Esophagus squamous epithelium (tissue), 4 donors: ENCODE measurements at regions not wholly inside any gene's neighbourhood (a gene's known extent, or its start where the extent isn't known, plus 50 kb on each side); places are given as distances from the start of the nearest gene placed in this dataset.
"Not testable (repeated sequence)": the region's sequence is repeated elsewhere in the genome, so short reads cannot be mapped to it uniquely, and the experiment has no call there.

Source experiments
- CTCF ChIP-seq, 6 experiments: fragments of 450-650 bp in 4 of 6; fragments of 200-600 bp in 2 of 6; sonication (generic) in 2 of 6; IDR thresholded peaks; one replicate each; pipeline ENCODE4 v1.5.1; 2016 to 2019; ENCODE audit warnings: antibody characterized with exemption in 6 of 6, mild to moderate bottlenecking in 4 of 6, moderate library complexity in 4 of 6
- POLR2A ChIP-seq, 4 donors: fragments of 450-650 bp; IDR thresholded peaks; one replicate each; pipeline ENCODE4 v1.6.1; 2017; ENCODE audit warnings: antibody characterized with exemption in 4 of 4, mild to moderate bottlenecking in 4 of 4, moderate library complexity in 3 of 4

- TF ChIP-seq CTCF, POLR2A (IDR thresholded peaks at IDR 0.05): not testable (repeated sequence)
Measured at GRCh38 chr3:75901446-75901845, 116.1 kb upstream of the ZNF717 start.
